Type B pancreatic cell (in vitro differentiated cells): ENCODE measurements at regions not wholly inside any gene's neighbourhood (a gene's known extent, or its start where the extent isn't known, plus 50 kb on each side); places are given as distances from the start of the nearest gene placed in this dataset.
"Not testable (repeated sequence)": the region's sequence is repeated elsewhere in the genome, so short reads cannot be mapped to it uniquely, and the experiment has no call there.

Experiments used
- DNase-seq: peaks from one replicate; pipeline ENCODE4 v3.0.0; 2021; ENCODE audit warnings: mixed read lengths; ENCODE audit not compliant: unreplicated experiment; ENCODE audit errors: extremely low spot score
- H3K27ac Mint-ChIP-seq: 2 replicates; pipeline ENCODE4 v1.8.0; 2021; ENCODE audit warnings: mild to moderate bottlenecking, mixed read lengths
- H3K27me3 Mint-ChIP-seq: 2 replicates; pipeline ENCODE4 v1.8.0; 2021; ENCODE audit warnings: mixed read lengths
- H3K36me3 Mint-ChIP-seq: 2 replicates; pipeline ENCODE4 v1.8.0; 2021; ENCODE audit warnings: mixed read lengths
- H3K4me1 Mint-ChIP-seq: one replicate; pipeline ENCODE4 v1.8.0; 2021; ENCODE audit warnings: mixed read lengths; ENCODE audit not compliant: unreplicated experiment
- H3K4me3 Mint-ChIP-seq: 2 replicates; pipeline ENCODE4 v1.8.0; 2021; ENCODE audit warnings: mild to moderate bottlenecking, mixed read lengths
- H3K9me3 Mint-ChIP-seq: 2 replicates; pipeline ENCODE4 v1.8.0; 2021; ENCODE audit warnings: mixed read lengths
- TF ChIP-seq, protein P1 (sequence below): fragments of 200-600 bp; sonication (generic); conservative IDR thresholded peaks from 2 replicates; pipeline ENCODE4 v1.5.0; 2021; ENCODE audit warnings: antibody characterized with exemption, mild to moderate bottlenecking

DNA sequence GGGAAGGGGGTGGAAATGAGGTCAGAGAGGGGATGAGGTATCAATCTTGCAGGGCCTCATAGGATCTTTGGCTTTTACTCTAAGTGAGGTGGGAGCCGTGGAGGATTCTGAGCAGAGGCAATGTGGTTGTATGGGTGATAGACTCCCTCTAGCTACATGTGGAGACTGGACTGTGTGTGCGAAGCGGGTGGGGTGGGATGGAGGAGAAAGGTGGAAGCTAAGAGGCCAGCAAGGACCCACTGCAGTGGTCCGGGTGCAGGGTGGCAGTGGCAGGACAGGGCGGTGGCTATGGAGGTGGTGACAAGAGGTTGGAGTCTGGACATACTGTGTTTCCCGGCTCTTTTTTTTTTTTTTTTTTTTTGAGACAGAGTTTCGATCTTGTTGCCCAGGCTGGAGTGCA is 62.4 kb upstream of the PTPN1 start:
- Mint-ChIP-seq H3K36me3 (no peaks in the 10 kb centered on the region), H3K4me1 (peaks cover 33% of the 10 kb centered on the region), H3K27me3 (peaks cover 11% of the 10 kb centered on the region), H3K9me3 (peaks cover 4% of the 10 kb centered on the region), H3K4me3 (no peak overlapping the region), H3K27ac (no peak overlapping the region)
- TF ChIP-seq, protein P1, sequence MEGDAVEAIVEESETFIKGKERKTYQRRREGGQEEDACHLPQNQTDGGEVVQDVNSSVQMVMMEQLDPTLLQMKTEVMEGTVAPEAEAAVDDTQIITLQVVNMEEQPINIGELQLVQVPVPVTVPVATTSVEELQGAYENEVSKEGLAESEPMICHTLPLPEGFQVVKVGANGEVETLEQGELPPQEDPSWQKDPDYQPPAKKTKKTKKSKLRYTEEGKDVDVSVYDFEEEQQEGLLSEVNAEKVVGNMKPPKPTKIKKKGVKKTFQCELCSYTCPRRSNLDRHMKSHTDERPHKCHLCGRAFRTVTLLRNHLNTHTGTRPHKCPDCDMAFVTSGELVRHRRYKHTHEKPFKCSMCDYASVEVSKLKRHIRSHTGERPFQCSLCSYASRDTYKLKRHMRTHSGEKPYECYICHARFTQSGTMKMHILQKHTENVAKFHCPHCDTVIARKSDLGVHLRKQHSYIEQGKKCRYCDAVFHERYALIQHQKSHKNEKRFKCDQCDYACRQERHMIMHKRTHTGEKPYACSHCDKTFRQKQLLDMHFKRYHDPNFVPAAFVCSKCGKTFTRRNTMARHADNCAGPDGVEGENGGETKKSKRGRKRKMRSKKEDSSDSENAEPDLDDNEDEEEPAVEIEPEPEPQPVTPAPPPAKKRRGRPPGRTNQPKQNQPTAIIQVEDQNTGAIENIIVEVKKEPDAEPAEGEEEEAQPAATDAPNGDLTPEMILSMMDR, result no peak
- DNase-seq, result no peak

DNA sequence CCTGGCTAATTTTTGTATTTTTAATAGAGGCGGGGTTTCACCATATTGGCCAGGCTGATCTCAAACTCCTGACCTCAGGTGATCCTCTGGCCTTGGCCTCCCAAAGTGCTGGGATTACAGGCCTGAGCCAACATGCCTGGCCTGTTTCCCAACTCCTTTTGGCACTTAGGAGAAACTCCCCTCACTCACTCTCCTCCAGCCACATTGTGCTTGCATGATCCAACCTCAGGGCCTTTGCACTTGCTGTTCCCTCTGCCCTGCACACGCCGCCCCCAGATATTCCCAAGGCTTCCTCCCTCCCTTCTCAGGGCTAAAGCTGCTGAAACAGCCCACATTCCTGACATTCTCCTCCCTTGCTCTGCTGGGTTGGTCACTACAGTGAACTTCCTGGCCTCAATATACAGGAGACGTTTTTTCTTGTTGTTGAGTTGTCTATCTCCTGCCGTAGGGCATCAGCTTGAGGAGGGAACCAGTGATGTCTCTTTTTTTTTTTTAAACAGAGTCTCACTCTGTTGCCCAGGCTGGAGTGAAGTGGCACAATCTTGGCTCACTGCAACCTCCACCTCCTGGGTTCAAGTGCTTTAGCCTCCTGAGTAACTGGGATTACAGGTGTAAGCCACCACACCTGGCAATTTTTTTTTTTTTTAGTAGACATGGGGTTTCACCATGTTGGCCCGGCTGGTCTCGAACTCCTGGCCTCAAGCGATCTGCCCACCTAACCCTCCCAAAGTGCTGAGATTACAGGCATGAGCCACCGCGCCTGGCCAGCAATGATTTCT is 61.4 kb upstream of the PTPN1 start:
- H3K9me3 Mint-ChIP-seq, DNase-seq, H3K36me3 Mint-ChIP-seq, H3K4me3 Mint-ChIP-seq: not testable (repeated sequence)
- H3K27ac Mint-ChIP-seq, result peak overlapping the region; percentile 70
- peaks cover 33% of the 10 kb centered on the region for H3K4me1 Mint-ChIP-seq
- peaks cover 11% of the 10 kb centered on the region for H3K27me3 Mint-ChIP-seq

DNA sequence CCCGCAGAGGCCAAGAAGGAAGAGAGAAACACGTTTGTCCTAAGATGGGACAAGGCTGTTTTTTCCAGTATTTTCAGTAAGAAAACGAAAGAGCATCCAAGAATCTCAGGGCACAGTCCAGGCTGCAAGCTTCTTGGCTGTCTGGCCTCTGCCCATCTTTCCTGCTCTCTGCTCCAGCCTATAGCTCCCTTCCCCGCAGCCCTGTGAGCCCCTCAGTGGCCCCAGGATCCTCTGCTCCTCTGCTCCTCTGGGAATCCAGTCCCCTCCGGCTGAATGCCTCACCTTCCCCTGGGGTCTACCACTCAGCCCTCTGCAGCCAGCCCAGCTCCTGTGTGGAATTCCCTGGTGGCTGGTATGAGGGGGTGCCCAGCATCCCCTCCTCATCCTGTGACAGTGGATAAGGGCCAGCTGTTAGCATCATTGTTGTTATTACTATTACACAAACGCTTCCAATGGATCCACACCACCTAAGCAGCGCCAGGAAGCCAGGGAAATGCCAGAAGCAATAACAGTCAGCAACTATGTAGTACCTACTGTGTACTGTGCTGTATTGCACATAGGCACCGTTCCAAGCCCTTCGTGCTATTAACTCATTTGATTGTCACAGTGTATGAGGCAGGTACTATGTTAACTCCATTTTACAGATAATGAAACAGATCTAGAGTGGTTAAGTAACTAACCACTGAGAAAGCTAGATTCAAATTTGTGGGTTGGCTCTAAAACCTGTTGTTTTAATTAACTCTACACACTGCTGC is 60.3 kb upstream of the PTPN1 start:
- peaks cover 4% of the 10 kb centered on the region for H3K9me3 Mint-ChIP-seq
- no peak overlapping the region for H3K4me3 Mint-ChIP-seq
- TF ChIP-seq, protein P1, result no peak
- H3K36me3 Mint-ChIP-seq, result no peaks in the 10 kb centered on the region
- H3K27me3 Mint-ChIP-seq, result peaks cover 11% of the 10 kb centered on the region
- no peak overlapping the region for H3K27ac Mint-ChIP-seq
- H3K4me1 Mint-ChIP-seq, result peaks cover 33% of the 10 kb centered on the region
- no peak for DNase-seq

DNA sequence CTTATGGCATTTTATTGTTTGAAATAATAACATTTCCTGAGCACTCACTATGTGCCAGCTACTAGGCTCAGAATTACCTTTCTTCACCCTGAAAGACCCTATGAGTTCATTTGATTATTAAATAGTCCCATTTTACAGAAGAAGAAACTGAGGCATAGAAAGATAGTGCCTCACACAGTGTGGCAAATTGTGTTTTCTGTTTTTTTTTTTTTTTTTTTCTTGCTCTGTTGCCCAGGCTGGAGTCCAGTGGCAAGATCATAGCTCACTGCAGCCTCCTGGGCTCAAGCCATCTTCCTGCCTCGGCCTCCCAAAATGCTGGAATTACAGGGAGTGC is 59.7 kb upstream of the PTPN1 start:
- no peak overlapping the region for H3K4me3 Mint-ChIP-seq
- H3K27ac Mint-ChIP-seq, result no peak overlapping the region

DNA sequence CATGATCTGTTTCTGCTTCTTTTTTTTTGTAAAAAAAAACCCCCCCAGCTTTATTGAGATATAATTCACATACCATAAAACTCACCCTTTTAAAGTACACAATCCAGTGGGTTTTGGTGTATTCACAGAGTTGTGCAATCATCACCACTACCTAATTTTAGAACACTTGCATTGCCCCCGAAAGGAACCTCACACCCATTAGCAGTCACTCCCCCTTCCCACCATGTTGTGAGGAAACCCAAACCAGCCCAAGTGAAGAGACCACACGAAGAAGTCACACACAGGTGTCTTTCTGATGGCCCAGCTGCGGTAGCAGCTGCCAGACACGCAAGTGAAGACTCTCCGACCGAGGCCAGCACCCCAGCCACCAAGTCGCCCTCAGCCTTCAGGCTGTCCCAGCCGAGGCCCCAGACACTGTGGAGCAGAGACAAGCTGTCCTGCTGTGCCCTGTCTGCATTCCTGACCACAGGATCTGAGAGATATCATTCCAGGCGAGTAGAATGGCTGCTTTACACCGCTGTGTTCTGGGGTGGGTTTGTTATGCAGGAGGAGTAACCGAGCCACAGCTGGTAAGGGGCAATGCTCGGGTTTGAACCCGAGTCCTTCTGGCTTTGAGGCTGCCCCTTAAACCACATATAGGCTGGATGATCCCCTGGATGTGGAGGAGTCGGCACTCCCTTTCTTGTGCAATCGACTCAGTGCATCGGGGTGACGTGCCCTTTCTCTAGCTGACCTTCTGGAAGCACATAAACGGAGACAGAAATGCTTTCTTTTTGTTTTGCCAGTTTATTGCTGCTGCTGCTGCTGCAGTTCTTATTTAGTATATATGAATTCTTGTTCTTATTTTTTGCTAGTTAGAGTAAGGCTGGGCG is 59.1 kb upstream of the PTPN1 start:
- H3K27ac Mint-ChIP-seq, result peak overlapping the region; percentile 19
- TF ChIP-seq, protein P1, result no peak

More for the DNA sequence above, 59.7 kb upstream of the PTPN1 start:
- peaks cover 33% of the 10 kb centered on the region for H3K4me1 Mint-ChIP-seq
- H3K9me3 Mint-ChIP-seq, result peaks cover 4% of the 10 kb centered on the region
- no peak for DNase-seq
- peaks cover 11% of the 10 kb centered on the region for H3K27me3 Mint-ChIP-seq
- TF ChIP-seq, protein P1, result no peak
- no peaks in the 10 kb centered on the region for H3K36me3 Mint-ChIP-seq

DNA sequence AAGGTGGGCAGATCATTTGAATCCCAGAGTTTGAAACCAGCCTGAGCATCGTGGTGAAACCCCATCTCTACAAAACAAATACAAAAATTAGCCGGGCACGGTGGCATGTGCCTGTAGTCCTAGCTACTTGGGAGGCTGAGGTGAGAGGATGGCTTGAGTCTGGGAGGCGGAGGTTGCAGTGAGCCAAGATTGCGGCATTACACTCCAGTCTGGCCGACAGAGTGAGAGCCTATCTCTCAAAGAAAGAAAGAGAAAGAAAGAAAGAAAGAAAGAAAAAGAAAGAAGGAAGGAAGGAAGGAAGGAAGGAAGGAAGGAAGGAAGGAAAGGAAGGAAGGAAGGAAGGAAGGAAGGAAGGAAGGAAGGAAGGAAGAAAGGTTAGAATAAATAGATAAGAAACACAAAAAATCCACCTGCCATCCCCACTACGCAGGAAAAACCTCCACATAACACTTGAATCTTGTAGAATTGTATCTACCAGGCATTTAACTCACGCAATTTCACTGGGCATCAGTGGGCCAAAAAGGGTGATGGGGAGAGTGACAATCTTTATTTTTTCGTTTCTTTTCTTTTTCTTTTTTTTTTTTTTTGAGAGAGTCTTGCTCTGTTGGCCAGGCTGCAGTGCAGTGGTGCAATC is 58.3 kb upstream of the PTPN1 start:
- H3K4me1 Mint-ChIP-seq, result peaks cover 23% of the 10 kb centered on the region
- not testable (repeated sequence) for H3K9me3 Mint-ChIP-seq, H3K4me3 Mint-ChIP-seq, H3K36me3 Mint-ChIP-seq, DNase-seq
- peak overlapping the region; percentile 19 for H3K27ac Mint-ChIP-seq
- H3K27me3 Mint-ChIP-seq, result peaks cover 11% of the 10 kb centered on the region

More for the DNA sequence above, 59.1 kb upstream of the PTPN1 start:
- Mint-ChIP-seq H3K4me3 (peak overlapping the region; percentile 3), H3K4me1 (peaks cover 31% of the 10 kb centered on the region), H3K9me3 (peaks cover 4% of the 10 kb centered on the region), H3K27me3 (peaks cover 11% of the 10 kb centered on the region), H3K36me3 (no peaks in the 10 kb centered on the region)
- DNase-seq, result no peak
